ENCODE measurements at regions not wholly inside any gene's neighbourhood (a gene's known extent, or its start where the extent isn't known, plus 50 kb on each side); places are given as distances from the start of the nearest gene placed in this dataset.

DNA sequence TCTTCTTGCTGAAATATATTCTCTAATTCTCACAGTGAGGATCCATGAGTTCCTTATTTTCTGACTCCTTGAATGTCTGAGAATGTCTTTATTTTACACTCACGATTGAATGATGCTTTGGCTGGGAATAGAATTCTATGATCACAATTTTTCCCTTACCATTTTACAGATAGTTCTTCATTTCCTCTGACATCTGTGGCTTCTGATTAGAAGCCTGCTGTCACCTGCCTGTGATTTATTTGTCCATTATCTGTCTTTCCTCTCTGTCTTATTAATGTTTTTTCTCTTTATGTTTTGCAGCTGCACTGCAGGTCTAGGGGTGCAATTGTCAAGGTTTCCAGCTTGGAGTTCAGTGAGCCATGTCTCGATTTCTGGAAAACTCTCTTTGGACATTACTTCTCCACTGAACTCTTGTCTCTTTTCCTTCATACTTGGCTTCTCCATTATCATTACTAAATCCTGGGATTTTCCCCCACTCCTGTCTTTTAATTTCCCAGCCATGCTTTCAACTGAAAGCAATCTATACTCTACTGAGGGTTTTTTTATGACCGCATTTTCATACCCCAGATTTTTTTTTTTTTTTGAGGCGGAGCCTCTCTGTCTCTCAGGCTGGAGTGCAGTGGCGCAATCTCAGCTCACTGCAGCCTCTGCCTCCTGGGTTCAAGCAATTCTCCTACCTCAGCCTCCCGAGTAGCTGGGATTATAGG lies 85.8 kb upstream of the PRNP start:
- DNase-seq = no peak

DNA sequence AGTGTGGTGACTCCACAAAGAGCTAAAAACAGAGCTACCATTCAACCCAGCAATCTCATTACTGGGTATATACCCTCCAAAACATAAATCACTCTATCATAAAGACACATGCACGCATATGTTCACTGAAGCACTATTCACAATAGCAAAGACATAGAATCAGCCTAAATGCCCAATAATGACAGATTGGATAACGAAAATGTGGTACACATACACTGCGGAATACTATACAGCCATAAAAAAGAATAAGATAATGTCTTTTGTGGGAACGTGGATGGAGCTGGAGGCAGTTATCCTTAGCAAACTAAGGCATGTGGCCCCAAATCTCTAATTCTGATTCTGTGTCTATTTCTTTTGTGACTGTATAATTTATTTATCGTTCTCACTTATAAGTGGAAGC lies 89.0 kb upstream of the PRNP start:
- no peak for DNase-seq

- DNase-seq = no peak
Measured at GRCh38 chr20:4593149-4593525, 93.1 kb upstream of the PRNP start.

- DNase-seq = peak in 23 of 51 donors; percentile 5 to 73 (median 22)
Measured at GRCh38 chr20:4592316-4593148, 93.7 kb upstream of the PRNP start.

DNA sequence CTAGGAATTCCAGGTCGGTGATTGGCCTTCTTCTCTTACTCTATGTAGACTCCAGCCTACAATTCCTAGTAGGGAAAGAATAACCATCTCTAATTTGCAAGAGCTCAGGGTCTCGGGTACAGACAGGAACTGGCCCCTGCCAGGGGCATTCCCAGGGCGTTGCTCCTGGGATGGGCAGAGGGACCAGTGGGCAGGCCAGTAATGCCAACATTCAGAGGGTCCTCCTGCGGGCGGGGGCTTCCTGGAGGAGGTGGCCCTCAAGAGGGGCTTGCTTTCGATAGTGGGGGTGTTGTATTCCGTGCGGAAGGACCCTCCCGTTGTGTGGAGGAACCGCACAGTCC lies 94.3 kb upstream of the PRNP start:
- DNase-seq = no peak

DNA sequence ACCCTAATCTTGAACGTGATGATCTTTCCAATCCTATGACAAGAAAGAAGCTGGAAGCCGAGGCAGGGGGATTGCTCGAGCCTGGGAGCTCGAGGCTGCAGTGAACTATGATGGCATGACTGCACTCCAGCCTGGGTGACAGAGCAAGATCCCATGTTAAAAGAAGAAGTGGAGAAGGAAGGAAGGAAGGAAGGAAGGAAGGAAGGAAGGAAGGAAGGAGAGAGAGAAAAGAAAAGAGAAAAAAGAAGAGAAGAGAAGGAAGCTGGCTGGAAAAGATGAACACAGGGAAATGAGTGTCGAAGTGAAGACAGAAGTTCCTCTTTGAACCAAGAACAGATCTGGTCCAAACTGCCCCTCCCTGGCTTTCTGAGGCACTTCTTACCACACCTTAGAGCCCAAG lies 100.5 kb upstream of the PRNP start:
- no peak for DNase-seq

GRCh38 chr20:4585104-4585753 lies 101.0 kb upstream of the PRNP start:
- DNase-seq = no peak

DNA sequence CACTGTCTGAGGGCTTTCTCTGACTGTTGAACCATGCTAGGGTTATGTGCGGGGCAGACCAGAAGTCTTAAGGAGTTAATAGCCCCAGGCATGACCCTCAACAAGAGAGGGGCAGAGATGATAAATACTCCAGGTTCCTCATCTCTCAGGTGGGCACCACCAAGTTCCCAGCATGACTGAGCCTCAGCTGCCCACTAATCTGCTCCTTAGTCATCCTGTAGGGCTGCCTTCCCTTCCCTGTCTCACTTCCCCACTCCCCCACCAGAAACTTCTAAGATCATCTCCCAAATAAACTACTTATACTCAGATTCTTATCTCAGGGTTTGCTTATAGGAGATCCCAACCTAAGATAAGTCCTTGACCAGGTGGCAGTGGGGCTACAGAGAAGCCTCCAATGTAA lies 101.7 kb upstream of the PRNP start:
- DNase-seq = no peak

- no peak for DNase-seq
Measured at GRCh38 chr20:4581838-4582237, 104.4 kb upstream of the PRNP start.

GRCh38 chr20:4578375-4578774 lies 107.9 kb upstream of the PRNP start:
- no peak for DNase-seq

DNA sequence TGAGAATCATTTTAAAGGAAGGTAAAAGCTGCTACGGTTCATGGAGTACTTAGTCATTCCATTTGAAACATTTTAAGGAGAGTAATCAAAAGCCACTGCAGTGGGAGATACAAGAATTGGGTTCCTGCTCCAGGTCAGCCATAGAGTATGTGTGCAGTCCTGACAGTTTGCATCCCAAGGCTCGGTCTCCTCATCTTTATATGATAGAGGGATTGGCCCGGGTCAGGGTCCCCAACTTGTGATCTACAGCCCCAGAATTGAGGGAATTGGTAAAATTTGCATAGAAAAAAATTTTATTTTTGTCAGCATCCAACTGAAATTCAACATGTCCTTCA lies 111.9 kb upstream of the PRNP start:
- no peak for DNase-seq

DNA sequence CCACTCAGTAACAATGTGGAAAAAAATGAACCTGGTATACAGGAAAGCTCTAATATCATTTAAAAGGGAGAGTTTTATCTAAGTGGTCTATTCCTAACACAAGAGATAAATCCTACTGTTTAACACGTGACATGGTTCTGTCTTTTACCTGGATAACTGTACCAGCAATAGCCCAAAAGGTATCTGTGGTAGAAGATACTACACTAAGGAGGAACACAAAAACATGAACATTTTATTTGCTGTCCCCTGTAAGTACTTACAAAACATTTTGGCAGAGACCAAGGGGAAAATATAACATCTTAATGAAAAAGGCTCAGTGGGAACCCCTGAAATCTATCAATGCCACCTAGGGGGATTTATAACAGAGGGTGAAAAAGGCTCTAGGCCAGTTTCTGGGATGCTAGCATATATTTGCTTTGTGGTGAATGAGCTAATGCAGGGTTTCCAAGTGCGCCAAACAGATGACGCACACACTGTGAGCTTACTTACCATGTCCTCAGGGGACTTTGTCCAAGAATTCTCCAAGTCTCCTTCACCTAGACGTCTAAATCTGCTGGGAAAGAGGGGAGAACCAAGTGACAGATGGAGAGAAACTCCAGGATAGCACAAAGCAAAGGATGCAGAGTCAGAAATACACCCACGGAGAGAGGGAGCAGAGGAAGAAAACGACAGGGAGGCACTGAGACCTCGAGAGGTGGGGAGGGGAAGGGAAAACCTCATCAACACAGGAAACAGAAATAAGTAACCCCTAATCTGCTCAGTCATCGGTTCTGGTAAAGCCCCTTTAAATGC lies 112.5 kb upstream of the PRNP start:
- DNase-seq = no peak

- DNase-seq = no peak
Measured at GRCh38 chr20:4571759-4572531, 114.3 kb upstream of the PRNP start.

DNA sequence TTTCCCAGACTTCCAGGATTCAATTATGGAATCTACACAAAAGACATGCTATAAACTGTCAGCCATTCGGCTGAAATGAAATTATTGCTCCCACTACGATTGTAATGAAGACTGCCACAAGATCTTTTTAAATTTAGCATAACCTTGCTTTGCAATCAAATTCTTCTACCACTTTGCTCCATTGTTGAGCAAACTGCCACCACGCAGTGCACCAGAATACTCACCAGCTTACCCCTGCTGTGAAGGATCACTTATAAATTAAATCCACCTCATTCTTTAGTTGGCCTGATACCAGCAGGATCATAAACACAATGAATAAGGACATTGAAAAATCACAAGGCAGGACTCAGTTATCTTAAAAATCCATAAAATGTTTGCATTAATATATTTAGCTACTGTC lies 116.4 kb upstream of the PRNP start:
- no peak for DNase-seq

DNA sequence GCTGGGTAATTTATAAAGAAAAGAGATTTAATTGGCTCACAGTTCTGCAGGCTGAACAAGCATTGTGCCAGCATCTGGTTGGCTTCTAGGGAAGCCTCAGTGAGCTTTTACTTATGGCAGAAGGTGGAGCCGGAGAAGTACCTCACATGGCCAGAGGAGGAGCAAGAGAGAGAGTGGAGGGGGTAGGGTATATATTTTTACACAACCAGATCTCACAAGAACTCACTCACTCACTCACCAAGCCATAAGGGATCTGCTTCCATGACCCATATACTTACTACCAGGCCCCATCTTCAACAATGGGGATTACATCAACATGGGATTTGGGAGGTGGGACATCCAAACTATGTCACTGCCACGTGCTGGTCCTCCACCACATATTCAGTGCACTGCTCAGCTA lies 117.2 kb upstream of the PRNP start:
- DNase-seq = no peak

- DNase-seq = no peak
Measured at GRCh38 chr20:4568361-4568959, 117.8 kb upstream of the PRNP start.

DNA sequence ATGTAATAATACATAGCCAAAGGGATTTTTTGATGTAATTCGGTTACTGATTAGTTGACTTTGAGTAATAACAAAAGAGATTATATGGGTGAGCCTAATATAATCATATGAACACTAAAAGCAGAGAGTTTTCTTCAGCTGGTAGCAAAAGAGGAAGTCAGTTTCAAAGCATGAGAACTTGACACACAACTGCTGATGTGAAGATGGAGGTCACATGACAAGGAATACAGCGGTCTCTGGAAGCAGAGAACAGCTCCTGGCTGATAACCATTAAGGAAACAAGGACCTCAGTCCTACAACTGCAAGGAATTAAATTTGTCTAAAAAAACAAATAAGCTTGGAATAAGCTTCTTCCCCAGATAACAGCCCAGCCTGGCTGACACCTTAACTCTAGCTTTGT lies 119.1 kb upstream of the PRNP start:
- DNase-seq = no peak

DNA sequence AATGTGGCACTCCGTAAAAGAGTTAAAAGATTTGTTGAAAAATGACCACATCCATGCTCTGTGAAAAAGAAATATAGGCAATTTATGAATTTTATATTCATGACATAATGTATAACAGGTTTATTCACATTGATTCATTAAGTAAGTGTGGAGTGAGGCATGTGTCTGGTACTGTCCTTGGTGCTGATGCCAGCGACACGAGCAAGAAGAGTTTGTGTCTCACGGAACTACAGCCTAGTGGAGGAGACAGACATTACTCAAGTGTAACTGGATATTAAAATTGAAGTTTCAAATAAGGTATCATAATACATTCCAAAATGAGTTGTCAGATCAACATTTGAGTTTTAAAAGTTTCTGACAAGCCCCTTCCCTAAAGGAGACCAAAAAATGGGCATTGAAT lies 122.7 kb upstream of the PRNP start:
- no peak for DNase-seq

GRCh38 chr20:4563031-4563430 lies 123.2 kb upstream of the PRNP start:
- DNase-seq = no peak

DNA sequence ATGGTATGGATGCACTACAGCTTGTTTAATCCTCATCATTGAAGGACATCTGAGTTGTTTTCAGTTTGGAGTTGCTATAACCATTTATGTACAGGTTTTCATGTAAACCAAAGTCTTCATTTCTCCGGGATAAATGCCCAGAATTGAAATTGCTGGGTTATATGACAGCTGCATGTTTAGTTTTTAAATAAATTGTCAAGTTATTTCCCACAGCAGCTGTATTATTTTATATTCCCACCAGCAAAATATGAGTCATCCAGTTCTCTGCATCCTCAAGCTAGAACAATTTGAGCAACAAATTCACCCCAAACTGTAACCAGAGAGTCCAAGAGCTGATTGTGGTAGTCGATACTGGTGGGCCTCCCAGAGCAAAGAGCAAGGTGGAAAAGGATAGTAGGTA lies 125.6 kb upstream of the PRNP start:
- DNase-seq = no peak

DNA sequence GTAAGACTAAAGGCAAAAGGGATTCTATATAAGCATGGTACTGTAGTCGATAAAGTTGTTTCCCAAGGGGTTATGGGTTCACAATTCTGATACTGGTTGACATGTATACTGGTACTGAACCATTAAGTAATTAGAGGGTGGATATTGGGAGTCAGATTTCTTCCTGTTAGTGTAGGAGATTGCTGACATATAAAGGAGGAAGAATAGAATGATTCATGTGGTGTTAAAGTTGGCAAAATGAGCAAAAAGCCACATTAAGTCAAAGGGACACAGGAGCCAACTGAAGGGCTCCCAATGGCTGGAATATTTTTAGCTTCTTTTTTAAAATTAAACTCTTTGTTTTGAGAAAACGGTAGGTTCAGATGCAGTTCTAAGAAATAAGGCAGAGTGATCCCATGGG lies 126.3 kb upstream of the PRNP start:
- no peak for DNase-seq
